ENCODE measurements at regions not wholly inside any gene's neighbourhood (a gene's known extent, or its start where the extent isn't known, plus 50 kb on each side); places are given as distances from the start of the nearest gene placed in this dataset.

DNA sequence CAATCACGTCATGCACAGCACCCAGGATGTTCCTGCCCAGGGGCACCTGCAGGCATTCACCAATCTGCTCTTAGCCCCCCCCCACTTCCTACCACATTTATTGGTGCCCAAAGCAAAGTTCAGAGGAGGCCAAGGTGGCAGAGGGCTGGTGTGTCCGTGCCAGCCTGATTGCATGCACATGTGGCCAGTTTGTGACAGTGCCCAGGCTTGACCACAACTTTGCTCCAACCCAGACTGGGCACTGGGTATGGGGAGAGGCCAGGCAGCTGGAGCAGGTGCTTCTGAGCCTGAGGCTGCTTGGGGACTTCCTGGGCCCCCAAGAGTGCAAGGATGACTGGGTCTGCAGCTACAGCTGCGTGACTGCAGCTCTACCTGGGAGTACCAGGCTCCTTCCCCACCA, 192.3 kb upstream of the BCHE start:
- TF ChIP-seq, protein P1, sequence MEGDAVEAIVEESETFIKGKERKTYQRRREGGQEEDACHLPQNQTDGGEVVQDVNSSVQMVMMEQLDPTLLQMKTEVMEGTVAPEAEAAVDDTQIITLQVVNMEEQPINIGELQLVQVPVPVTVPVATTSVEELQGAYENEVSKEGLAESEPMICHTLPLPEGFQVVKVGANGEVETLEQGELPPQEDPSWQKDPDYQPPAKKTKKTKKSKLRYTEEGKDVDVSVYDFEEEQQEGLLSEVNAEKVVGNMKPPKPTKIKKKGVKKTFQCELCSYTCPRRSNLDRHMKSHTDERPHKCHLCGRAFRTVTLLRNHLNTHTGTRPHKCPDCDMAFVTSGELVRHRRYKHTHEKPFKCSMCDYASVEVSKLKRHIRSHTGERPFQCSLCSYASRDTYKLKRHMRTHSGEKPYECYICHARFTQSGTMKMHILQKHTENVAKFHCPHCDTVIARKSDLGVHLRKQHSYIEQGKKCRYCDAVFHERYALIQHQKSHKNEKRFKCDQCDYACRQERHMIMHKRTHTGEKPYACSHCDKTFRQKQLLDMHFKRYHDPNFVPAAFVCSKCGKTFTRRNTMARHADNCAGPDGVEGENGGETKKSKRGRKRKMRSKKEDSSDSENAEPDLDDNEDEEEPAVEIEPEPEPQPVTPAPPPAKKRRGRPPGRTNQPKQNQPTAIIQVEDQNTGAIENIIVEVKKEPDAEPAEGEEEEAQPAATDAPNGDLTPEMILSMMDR (IDR thresholded peaks at IDR 0.05): no peak
- TF ChIP-seq POLR2A (IDR thresholded peaks at IDR 0.05) (no peak), POLR2AphosphoS5 (IDR thresholded peaks at IDR 0.05; ENCODE audit: insufficient read depth in 1 of 2, low read depth in 1 of 2) (no peak)

All from vagina (tissue), 2 donors.